Effector memory CD4-positive, alpha-beta T cell (primary cell): ENCODE measurements at regions not wholly inside any gene's neighbourhood (a gene's known extent, or its start where the extent isn't known, plus 50 kb on each side); places are given as distances from the start of the nearest gene placed in this dataset.

Source experiments
- DNase-seq, 3 donors: peaks; one replicate each; pipeline ENCODE4 v3.0.0-alpha.2; 2020
- H3K27ac ChIP-seq: 2 replicates; pipeline ENCODE4 v1.7.0; 2013; ENCODE audit warnings: mild to moderate bottlenecking, low read length, moderate library complexity; ENCODE audit not compliant: insufficient read depth, poor library complexity, severe bottlenecking
- H3K27me3 ChIP-seq: replicated peaks from 2 replicates; pipeline ENCODE4 v1.7.0; 2013; ENCODE audit warnings: mild to moderate bottlenecking, low read length; ENCODE audit not compliant: insufficient read depth, control insufficient read depth, poor library complexity, severe bottlenecking
- H3K36me3 ChIP-seq: 2 replicates; pipeline ENCODE4 v1.7.0; 2013; ENCODE audit warnings: mild to moderate bottlenecking, low read length, moderate library complexity; ENCODE audit not compliant: control insufficient read depth, insufficient read depth
- H3K4me1 ChIP-seq: 2 replicates; pipeline ENCODE4 v1.7.0; 2013; ENCODE audit warnings: low read length, mild to moderate bottlenecking; ENCODE audit not compliant: control insufficient read depth, insufficient read depth, poor library complexity, severe bottlenecking
- H3K4me3 ChIP-seq: 2 replicates; pipeline ENCODE4 v1.7.0; 2013; ENCODE audit warnings: low read length, low read depth, mild to moderate bottlenecking; ENCODE audit not compliant: insufficient read depth, poor library complexity, severe bottlenecking
- H3K9me3 ChIP-seq: 2 replicates; pipeline ENCODE4 v1.7.0; 2013; ENCODE audit warnings: mild to moderate bottlenecking, low read length, moderate library complexity; ENCODE audit not compliant: control insufficient read depth

DNA sequence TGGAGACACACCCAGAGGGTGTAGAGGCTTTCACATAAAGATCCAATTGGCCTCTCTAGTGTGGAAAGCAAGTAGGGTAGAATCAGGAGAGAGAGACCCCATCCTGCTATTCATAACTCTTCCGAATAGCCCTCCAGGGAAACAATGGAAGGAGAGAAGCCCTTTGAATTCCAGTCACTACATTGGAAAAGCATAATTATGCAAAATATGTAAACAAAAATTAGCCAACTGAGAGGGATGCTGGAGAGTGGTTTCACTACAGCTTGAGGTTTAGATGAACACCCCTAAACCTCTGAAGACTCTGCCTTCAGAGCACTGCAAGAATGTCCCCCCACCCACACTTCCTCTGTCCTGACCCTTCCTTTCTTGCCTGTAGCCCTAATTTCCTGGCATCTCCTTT, 197.3 kb upstream of the ANKRD55 start:
- Histone ChIP-seq H3K27ac (no peak overlapping the region), H3K9me3 (no peaks in the 10 kb centered on the region), H3K27me3 (no peaks in the 10 kb centered on the region), H3K36me3 (no peaks in the 10 kb centered on the region), H3K4me3 (no peak overlapping the region), H3K4me1 (no peaks in the 10 kb centered on the region)
- no peak for DNase-seq

DNA sequence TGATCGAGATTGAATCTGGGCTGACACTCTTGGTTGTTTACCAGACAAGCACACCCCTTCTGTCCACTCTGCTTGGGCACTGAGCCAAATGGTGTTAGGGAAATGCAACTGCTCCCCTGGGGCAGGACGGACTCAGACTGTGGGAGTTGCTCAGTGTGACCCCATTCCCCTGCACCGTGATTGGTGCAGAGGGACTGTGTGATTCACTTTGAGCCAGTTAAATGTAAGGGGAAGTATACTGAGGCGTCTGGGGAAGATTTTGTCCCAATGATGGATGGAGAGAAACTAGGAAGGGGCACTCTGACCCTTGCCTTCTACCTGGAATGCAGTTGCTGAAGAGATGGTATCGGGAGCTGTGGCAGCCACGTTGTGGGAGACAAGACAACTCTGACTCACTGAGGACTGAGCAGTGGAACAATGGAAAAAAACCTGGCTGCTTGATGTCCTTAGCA, 196.0 kb upstream of the ANKRD55 start:
- Histone ChIP-seq H3K4me1 (no peaks in the 10 kb centered on the region), H3K27me3 (no peaks in the 10 kb centered on the region), H3K9me3 (no peaks in the 10 kb centered on the region), H3K4me3 (no peak overlapping the region), H3K27ac (no peak overlapping the region), H3K36me3 (no peaks in the 10 kb centered on the region)
- DNase-seq = no peak

DNA sequence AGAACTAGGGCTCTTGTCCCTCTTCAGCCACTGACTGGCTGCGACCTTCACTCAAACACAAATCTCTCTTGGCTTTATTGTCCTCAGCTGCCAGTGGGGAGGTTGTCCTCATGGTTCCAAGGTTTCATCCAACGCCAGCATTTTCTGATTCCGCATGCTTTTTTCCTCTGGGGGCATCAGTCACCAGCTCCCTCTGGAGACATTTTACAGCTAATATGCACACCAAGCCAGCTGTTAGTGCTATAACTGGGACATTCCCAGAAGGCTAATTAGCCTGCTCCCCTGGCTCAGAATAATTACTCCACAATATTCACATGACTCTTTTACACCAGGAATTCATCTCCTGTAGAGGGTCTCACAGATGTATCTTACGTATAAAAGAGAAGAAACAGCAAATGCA, 193.6 kb upstream of the ANKRD55 start:
- Histone ChIP-seq H3K27me3 (no peaks in the 10 kb centered on the region), H3K36me3 (no peaks in the 10 kb centered on the region), H3K4me3 (no peak overlapping the region), H3K4me1 (no peaks in the 10 kb centered on the region), H3K27ac (no peak overlapping the region), H3K9me3 (no peaks in the 10 kb centered on the region)
- DNase-seq = no peak

DNA sequence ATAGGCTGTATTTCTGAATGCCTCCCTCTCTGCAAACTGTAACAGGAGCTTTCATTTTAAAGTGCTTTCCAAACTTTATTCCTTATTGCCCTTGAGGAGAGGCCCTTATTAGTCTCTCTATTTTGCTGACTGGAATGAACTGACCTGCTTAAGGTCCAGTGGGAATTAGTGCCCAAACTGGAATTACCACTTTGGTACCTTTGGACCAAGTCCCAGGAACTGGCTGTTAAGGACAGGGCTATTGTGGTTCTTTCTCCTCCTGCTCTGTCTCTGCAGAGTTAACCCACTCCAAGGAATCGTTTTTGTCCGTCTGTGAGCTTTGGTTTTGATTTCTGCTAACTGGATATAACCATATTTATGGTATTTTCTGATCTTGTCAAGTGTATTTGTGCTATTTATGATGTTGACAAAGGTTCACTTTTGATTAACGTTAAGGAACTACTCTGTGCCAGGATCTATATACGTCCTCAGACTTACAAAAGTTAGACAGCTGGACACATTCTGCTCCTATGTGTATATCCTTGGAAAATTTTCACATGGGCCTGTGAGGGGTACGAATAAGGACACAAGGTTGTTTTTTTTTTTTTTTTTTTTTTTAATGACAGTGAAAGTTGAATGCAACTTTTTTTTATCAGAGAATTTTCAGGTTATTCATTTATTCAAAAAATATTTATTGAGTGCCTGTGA, 189.1 kb upstream of the ANKRD55 start:
- Histone ChIP-seq H3K36me3 (no peaks in the 10 kb centered on the region), H3K4me1 (no peaks in the 10 kb centered on the region), H3K4me3 (no peak overlapping the region), H3K9me3 (no peaks in the 10 kb centered on the region), H3K27ac (no peak overlapping the region), H3K27me3 (no peaks in the 10 kb centered on the region)
- DNase-seq = no peak

DNA sequence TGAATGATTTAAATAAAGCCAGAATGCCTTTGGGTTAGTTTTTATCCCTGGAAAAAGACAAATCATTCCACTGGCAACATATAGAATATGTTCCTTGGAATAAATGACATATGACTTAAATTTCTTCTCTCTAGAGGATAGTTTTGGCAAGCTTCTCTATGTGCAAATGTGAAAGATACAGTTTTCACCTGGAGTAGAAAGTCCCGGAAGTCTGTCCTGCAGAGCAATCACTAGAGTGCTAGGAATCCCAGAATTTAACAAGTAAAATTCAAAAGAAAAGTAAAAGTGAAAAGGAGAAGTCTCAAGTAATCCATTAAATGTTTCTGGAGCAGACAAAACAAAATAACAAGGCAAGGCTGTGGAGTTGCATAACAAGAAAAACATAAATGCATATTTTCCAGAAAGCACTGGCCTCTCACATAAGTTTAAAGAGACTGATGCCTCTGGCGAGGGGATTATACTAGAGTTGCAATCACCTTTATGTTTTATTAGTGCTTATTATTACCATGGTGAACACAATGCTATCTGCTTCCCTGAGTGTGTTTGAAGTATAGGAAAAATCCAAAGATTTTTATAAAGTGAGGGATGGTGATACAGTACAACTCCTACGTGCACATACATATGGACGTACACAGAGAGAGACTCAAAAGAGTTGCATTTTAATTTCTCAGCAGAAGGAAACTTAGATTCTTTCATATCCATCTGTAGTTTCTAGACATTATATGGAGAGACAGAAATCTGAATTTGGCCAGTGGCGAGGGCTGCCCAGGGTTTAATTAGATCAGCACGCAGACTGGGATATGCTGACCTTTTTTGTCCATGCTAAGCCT, 188.3 kb upstream of the ANKRD55 start:
- no peak overlapping the region for H3K27ac ChIP-seq

DNA sequence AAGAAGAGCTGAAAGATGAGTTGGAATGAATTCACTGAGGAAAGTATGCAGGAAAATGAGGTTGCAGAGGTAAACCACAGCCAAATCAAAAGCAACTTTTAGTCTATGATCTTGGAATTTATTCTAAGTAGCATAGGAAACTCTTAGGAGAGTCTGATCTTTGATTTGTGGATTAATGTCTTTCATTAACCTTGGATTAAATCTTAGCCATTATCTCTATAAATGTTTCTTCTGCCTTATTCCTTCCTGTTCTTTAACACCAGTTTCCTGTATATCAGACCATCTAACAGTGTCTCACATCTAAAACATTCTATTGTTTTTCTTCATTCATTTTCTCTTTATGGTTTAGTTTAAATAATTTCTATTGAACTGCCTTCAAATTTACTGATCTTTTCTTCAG, 187.2 kb upstream of the ANKRD55 start:
- no peaks in the 10 kb centered on the region for H3K27me3 ChIP-seq
- DNase-seq = no peak
- no peaks in the 10 kb centered on the region for H3K36me3 ChIP-seq
- H3K4me3 ChIP-seq = no peak overlapping the region
- H3K4me1 ChIP-seq = no peaks in the 10 kb centered on the region
- no peak overlapping the region for H3K27ac ChIP-seq
- no peaks in the 10 kb centered on the region for H3K9me3 ChIP-seq

More for the DNA sequence above, 188.3 kb upstream of the ANKRD55 start:
- Histone ChIP-seq H3K4me1 (no peaks in the 10 kb centered on the region), H3K36me3 (no peaks in the 10 kb centered on the region), H3K4me3 (no peak overlapping the region), H3K9me3 (no peaks in the 10 kb centered on the region), H3K27me3 (no peaks in the 10 kb centered on the region)
- DNase-seq = no peak

DNA sequence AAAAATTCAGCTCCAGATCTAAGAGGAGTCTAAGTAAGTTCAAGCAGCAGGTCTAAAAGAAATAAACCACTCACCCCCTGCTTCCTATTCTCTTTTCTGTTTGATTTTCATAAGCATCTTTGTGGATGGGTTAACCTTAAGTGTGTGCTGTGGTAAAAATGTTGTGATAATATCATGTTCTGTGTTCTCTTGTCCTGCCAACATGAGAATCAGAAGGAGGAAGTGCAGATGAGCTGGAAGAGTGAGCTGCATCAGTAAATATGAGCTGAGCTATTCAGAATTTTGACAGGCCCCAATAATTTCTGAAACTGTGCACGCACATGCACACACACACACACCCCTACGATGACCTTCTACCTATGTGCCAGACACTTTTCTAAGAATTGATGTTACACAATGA, 186.5 kb upstream of the ANKRD55 start:
- Histone ChIP-seq H3K27me3 (no peaks in the 10 kb centered on the region), H3K4me1 (no peaks in the 10 kb centered on the region), H3K4me3 (no peak overlapping the region), H3K9me3 (no peaks in the 10 kb centered on the region), H3K27ac (no peak overlapping the region), H3K36me3 (no peaks in the 10 kb centered on the region)
- DNase-seq = no peak

DNA sequence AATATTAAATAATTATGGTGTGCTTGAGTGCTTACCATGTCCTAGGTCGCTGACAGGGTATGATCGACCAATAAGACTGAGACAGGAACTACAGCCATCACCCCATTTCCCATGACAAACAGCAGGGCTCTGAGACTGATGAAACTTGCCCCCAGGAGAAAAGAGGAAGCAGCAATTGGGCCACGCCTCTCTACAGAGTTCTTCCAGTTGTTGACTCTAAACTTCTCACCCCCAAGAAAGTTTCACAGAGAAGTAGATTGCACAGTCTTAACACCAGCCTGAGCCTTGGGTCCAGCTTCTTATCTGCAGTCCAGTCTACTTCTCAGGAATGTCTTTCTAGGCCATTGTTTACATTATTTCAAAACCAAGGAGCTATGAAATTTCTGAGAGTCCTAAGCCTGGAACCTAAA, 182.2 kb upstream of the ANKRD55 start:
- H3K27me3 ChIP-seq = no peaks in the 10 kb centered on the region

DNA sequence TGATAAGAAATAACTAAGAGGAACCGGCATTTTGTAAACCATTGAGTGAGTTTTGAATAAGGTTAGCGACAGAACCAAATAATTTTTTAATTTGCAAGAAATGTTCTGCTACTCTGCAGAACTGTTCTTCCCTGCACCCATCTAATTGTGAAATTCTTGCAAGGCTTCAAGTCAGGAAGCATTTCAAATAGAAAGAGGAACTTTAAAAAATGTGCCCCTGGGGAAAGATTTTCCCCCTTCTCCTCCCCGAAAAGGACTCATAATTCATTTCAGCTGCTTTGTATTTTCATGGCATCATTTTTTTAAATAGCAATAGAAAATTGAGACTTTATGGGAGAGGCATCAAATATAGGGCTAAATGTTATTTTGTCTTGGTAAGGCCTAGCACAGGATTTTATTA, 180.9 kb upstream of the ANKRD55 start:
- no peak overlapping the region for H3K27ac ChIP-seq
- no peak overlapping the region for H3K4me3 ChIP-seq
- H3K4me1 ChIP-seq = no peaks in the 10 kb centered on the region
- H3K27me3 ChIP-seq = no peaks in the 10 kb centered on the region
- no peaks in the 10 kb centered on the region for H3K36me3 ChIP-seq
- DNase-seq = no peak
- H3K9me3 ChIP-seq = no peaks in the 10 kb centered on the region

More for the DNA sequence above, 182.2 kb upstream of the ANKRD55 start:
- no peak for DNase-seq
- Histone ChIP-seq H3K27ac (no peak overlapping the region), H3K4me1 (no peaks in the 10 kb centered on the region), H3K9me3 (no peaks in the 10 kb centered on the region), H3K36me3 (no peaks in the 10 kb centered on the region), H3K4me3 (no peak overlapping the region)

DNA sequence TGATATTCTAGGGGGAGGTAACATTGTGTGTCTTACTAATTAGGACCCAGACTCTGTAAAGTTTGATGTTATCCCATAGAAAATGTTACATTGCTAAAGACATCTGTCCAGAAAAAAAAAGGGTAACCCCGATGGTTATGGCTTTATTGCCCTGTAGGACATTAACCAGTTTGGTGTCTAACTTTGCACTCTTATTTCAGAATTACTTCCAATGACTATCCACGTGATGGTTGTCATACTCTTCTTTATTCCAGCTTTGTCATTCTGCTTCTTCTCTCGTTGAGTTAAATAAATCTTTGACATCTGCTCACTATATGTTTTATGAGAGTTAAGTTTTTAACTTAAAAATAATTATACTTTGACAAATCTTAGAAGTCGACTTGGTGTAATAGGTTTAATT, 180.4 kb upstream of the ANKRD55 start:
- no peak overlapping the region for H3K4me3 ChIP-seq
- DNase-seq = no peak
- no peaks in the 10 kb centered on the region for H3K36me3 ChIP-seq
- H3K9me3 ChIP-seq = no peaks in the 10 kb centered on the region
- H3K4me1 ChIP-seq = no peaks in the 10 kb centered on the region
- H3K27me3 ChIP-seq = no peaks in the 10 kb centered on the region
- H3K27ac ChIP-seq = no peak overlapping the region
